SK-N-SH (cell line): ENCODE measurements at regions not wholly inside any gene's neighbourhood (a gene's known extent, or its start where the extent isn't known, plus 50 kb on each side); places are given as distances from the start of the nearest gene placed in this dataset.

Experiments
- CTCF ChIA-PET: fragments of 300-600, 350-600 bp; formaldehyde crosslinking; extraction: SDS; loops from one replicate; lab custom pipeline; 2021; lab: Yijun Ruan, JAX
- POLR2A ChIA-PET: fragments of 350-600 bp; sonication (Branson Sonifier 250); formaldehyde crosslinking; extraction: SDS; loops from one replicate; lab custom pipeline; 2020; ENCODE audit warnings: antibody characterized with exemption, inconsistent platforms; lab: Yijun Ruan, JAX
- DNase-seq: peaks from one replicate; pipeline ENCODE4 v3.0.0; 2012
- H2AFZ ChIP-seq: fragments of 200-600 bp; sonication (generic); 2 replicates; pipeline ENCODE4 v1.8.1; 2016; ENCODE audit warnings: antibody characterized with exemption, mild to moderate bottlenecking, low read depth
- H3F3A ChIP-seq: fragments of 200-600 bp; sonication (generic); replicated peaks from 2 replicates; pipeline ENCODE3; 2016; ENCODE audit warnings: antibody characterized with exemption, mild to moderate bottlenecking; ENCODE audit not compliant: insufficient read depth
- H3K27ac ChIP-seq, 2 experiments: fragments of 200-500 bp in 1 of 2; fragments of 200-600 bp in 1 of 2; sonication (Bioruptor generic) in 1 of 2; sonication (generic), shearing (Covaris generic) in 1 of 2; 2 replicates each; pipeline versions ENCODE4 v1.5.1 to v1.6.1; 2014 to 2016; ENCODE audit warnings: low read depth in 2 of 2, inconsistent platforms in 1 of 2, low read length in 1 of 2, mild to moderate bottlenecking in 1 of 2, mixed read lengths in 1 of 2
- H3K27me3 ChIP-seq: fragments of 200-600 bp; sonication (generic), shearing (Covaris generic); 2 replicates; pipeline ENCODE4 v1.6.1; 2016; ENCODE audit warnings: mixed run types; ENCODE audit not compliant: insufficient read depth
- H3K36me3 ChIP-seq, 2 experiments: fragments of 200-500 bp in 1 of 2; fragments of 200-600 bp in 1 of 2; sonication (Bioruptor generic) in 1 of 2; sonication (generic) in 1 of 2; replicated peaks in 1 of 2; 2 replicates each; pipeline versions ENCODE3 to v1.5.1; 2014 to 2016; ENCODE audit warnings: low read length in 1 of 2, mild to moderate bottlenecking in 1 of 2; ENCODE audit not compliant: insufficient read depth in 2 of 2, control insufficient read depth in 1 of 2
- H3K4me1 ChIP-seq, 2 experiments: fragments of 200-500 bp in 1 of 2; fragments of 200-600 bp in 1 of 2; sonication (Bioruptor generic) in 1 of 2; sonication (generic), shearing (Covaris generic) in 1 of 2; 2 replicates each; pipeline versions ENCODE4 v1.5.1 to v1.6.1; 2014 to 2016; ENCODE audit warnings: low read depth in 1 of 2, low read length in 1 of 2, mixed run types in 1 of 2; ENCODE audit not compliant: insufficient read depth in 2 of 2, control insufficient read depth in 1 of 2
- H3K4me2 ChIP-seq: fragments of 200-600 bp; sonication (generic), shearing (Covaris generic); 2 replicates; pipeline ENCODE4 v1.6.1; 2017; ENCODE audit warnings: mixed run types
- H3K4me3 ChIP-seq, 2 experiments: fragments of 200-500 bp in 1 of 2; fragments of 200-600 bp in 1 of 2; sonication (Bioruptor generic) in 1 of 2; sonication (generic), shearing (Covaris generic) in 1 of 2; 2 replicates each; pipeline versions ENCODE4 v1.5.1 to v1.8.1; 2014 to 2016; ENCODE audit warnings: low read depth in 2 of 2, inconsistent platforms in 1 of 2, low read length in 1 of 2, mild to moderate bottlenecking in 1 of 2, mixed read lengths in 1 of 2, moderate library complexity in 1 of 2
- H3K79me2 ChIP-seq: fragments of 200-600 bp; sonication (generic); 2 replicates; pipeline ENCODE4 v1.8.1; 2017; ENCODE audit warnings: mild to moderate bottlenecking; ENCODE audit not compliant: insufficient read depth
- H3K9ac ChIP-seq: fragments of 200-600 bp; sonication (generic); 2 replicates; pipeline ENCODE4 v1.6.1; 2017; ENCODE audit warnings: mixed run types
- H3K9me2 ChIP-seq: fragments of 200-600 bp; sonication (generic); 2 replicates; pipeline ENCODE4 v1.6.1; 2017; ENCODE audit warnings: mixed run types
- H3K9me3 ChIP-seq: fragments of 200-600 bp; sonication (generic); 2 replicates; pipeline ENCODE4 v1.6.1; 2017; ENCODE audit warnings: mixed run types, mild to moderate bottlenecking, moderate library complexity
- H4K20me1 ChIP-seq: fragments of 200-600 bp; sonication (generic); 2 replicates; pipeline ENCODE4 v1.6.1; 2017; ENCODE audit warnings: mild to moderate bottlenecking, mixed run types; ENCODE audit not compliant: insufficient read depth
- CHD2 ChIP-seq: fragments of 150-350 bp; IDR thresholded peaks from 2 replicates; pipeline ENCODE4 v1.6.1; 2018; ENCODE audit warnings: low read length; ENCODE audit not compliant: partially characterized antibody
- CTCF ChIP-seq: fragments of 200-600 bp; sonication (generic); IDR thresholded peaks from 2 replicates; pipeline ENCODE4 v1.6.1; 2017; ENCODE audit warnings: antibody characterized with exemption, mild to moderate bottlenecking, moderate library complexity
- ELF1 ChIP-seq: IDR thresholded peaks from 2 replicates; pipeline ENCODE4 v1.4.0; 2012
- EP300 ChIP-seq, 2 experiments: IDR thresholded peaks; 2 replicates each; pipeline versions ENCODE4 v1.4.0 to v1.6.1; 2012; ENCODE audit warnings: borderline replicate concordance in 1 of 2, low read depth in 1 of 2, low read length in 1 of 2
- FOSL2 ChIP-seq: IDR thresholded peaks from 2 replicates; pipeline ENCODE4 v1.4.0; 2012; ENCODE audit warnings: low read depth, mild to moderate bottlenecking, moderate library complexity, borderline replicate concordance
- FOXJ3 ChIP-seq: sonication (generic); formaldehyde crosslinking; IDR thresholded peaks from 2 replicates; pipeline ENCODE4 v1.5.1; 2020; ENCODE audit warnings: mild to moderate bottlenecking, missing genetic modification reagents
- FOXM1 ChIP-seq: IDR thresholded peaks from 2 replicates; pipeline ENCODE4 v1.4.0; 2012; ENCODE audit warnings: low read depth, mild to moderate bottlenecking
- GABPA ChIP-seq: IDR thresholded peaks from 2 replicates; pipeline ENCODE4 v1.4.0; 2012; ENCODE audit warnings: low read depth, mild to moderate bottlenecking
- GATA2 ChIP-seq: sonication (generic); formaldehyde crosslinking; IDR thresholded peaks from 2 replicates; pipeline ENCODE4 v1.5.0; 2020; ENCODE audit warnings: mild to moderate bottlenecking, missing genetic modification reagents
- JUND ChIP-seq: IDR thresholded peaks from 2 replicates; pipeline ENCODE4 v1.4.0; 2012
- MEF2A ChIP-seq: IDR thresholded peaks from 2 replicates; pipeline ENCODE4 v1.4.0; 2012; ENCODE audit warnings: low read depth, borderline replicate concordance
- NRF1 ChIP-seq: IDR thresholded peaks from 2 replicates; pipeline ENCODE4 v1.6.1; 2012; ENCODE audit warnings: low read depth, mild to moderate bottlenecking, low read length
- PBX3 ChIP-seq: IDR thresholded peaks from 2 replicates; pipeline ENCODE4; 2012
- POLR2AphosphoS5 ChIP-seq: IDR thresholded peaks from 2 replicates; pipeline ENCODE4 v1.6.1; 2012; ENCODE audit warnings: low read depth, low read length
- RAD21 ChIP-seq: IDR thresholded peaks from 2 replicates; pipeline ENCODE4 v1.6.1; 2012; ENCODE audit warnings: mild to moderate bottlenecking, low read length
- RCOR1 ChIP-seq: fragments of 150-350 bp; IDR thresholded peaks from 2 replicates; pipeline ENCODE4 v1.6.1; 2017; ENCODE audit warnings: antibody characterized with exemption, low read length
- REST ChIP-seq: IDR thresholded peaks from 2 replicates; pipeline ENCODE4 v1.6.1; 2012; ENCODE audit warnings: mild to moderate bottlenecking, low read depth, low read length, moderate library complexity
- SIN3A ChIP-seq: IDR thresholded peaks from 2 replicates; pipeline ENCODE4 v1.6.1; 2012; ENCODE audit warnings: low read depth, mild to moderate bottlenecking, low read length, moderate library complexity, borderline replicate concordance
- SMC3 ChIP-seq: IDR thresholded peaks from 2 replicates; pipeline ENCODE4 v1.6.1; 2012; ENCODE audit warnings: low read depth, low read length, improper control_type of control experiment
- TAF1 ChIP-seq: IDR thresholded peaks from 2 replicates; pipeline ENCODE4 v1.6.1; 2012; ENCODE audit warnings: low read depth, mild to moderate bottlenecking, low read length, moderate library complexity, borderline replicate concordance
- TEAD4 ChIP-seq: IDR thresholded peaks from 2 replicates; pipeline ENCODE4 v1.4.0; 2012; ENCODE audit warnings: mild to moderate bottlenecking, borderline replicate concordance; ENCODE audit not compliant: insufficient read depth
- YY1 ChIP-seq: IDR thresholded peaks from 2 replicates; pipeline ENCODE4 v1.4.0; 2012; ENCODE audit warnings: low read depth, mild to moderate bottlenecking
- WGBS: methylation state at CpG from one replicate; pipeline ENCODE4 v1.1.6; 2017; ENCODE audit warnings: low lambda C conversion rate; 5-methylcytosine and 5-hydroxymethylcytosine counted together
- TF ChIP-seq, protein P1 (sequence below): IDR thresholded peaks from 2 replicates; pipeline ENCODE4 v1.4.0; 2012; ENCODE audit warnings: low read depth
- TF ChIP-seq, protein P2 (sequence below): fragments of 150-350 bp; IDR thresholded peaks from 2 replicates; pipeline ENCODE4 v1.6.1; 2017; ENCODE audit warnings: antibody characterized with exemption, low read length, low read depth, borderline replicate concordance
- TF ChIP-seq, protein P3 (sequence below): IDR thresholded peaks from 2 replicates; pipeline ENCODE4 v1.4.0; 2012; ENCODE audit warnings: low read depth, borderline replicate concordance

- H3K9ac ChIP-seq = no peak overlapping the region
- peaks cover 4% of the 10 kb centered on the region for H3F3A ChIP-seq
- DNase-seq = peak; percentile 32
- 80% methylated on average over 11 of the region's 12 CpGs for WGBS
- no peak overlapping the region for H3K4me3 ChIP-seq
- ChIA-PET CTCF (interaction anchor here (0.6 to 2.7 kb wide), 3 partner anchors 10 to 131 kb away, joined by 3 to 7 read pairs (median 6); partner anchors contain the start of gene TLN2), POLR2A (interaction anchor here (0.6 kb wide), 1 partner anchor 14 kb away, joined by 3 read pairs; no protein-coding TSS in a partner anchor)
- H3K4me1 ChIP-seq = peaks cover 30 to 62% of the 10 kb centered on the region in 2 experiments; a peak in 3 of 4 replicates
- H3K27me3 ChIP-seq = no peaks in the 10 kb centered on the region
- no peaks in the 10 kb centered on the region for H3K36me3 ChIP-seq
- H3K27ac ChIP-seq = peak overlapping the region in 1 of 2 experiments; percentile 71; a peak in 2 of 4 replicates
- no peaks in the 10 kb centered on the region for H4K20me1 ChIP-seq
- no peak overlapping the region for H2AFZ ChIP-seq
- H3K9me2 ChIP-seq = no peaks in the 10 kb centered on the region
- no peaks in the 10 kb centered on the region for H3K9me3 ChIP-seq
- H3K79me2 ChIP-seq = peaks cover 18% of the 10 kb centered on the region
- no peak for TF ChIP-seq POLR2AphosphoS5
- TF ChIP-seq, protein P1, sequence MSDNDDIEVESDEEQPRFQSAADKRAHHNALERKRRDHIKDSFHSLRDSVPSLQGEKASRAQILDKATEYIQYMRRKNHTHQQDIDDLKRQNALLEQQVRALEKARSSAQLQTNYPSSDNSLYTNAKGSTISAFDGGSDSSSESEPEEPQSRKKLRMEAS = no peak
- no peak for TF ChIP-seq RAD21
- no peak for TF ChIP-seq FOSL2
- TF ChIP-seq GABPA = no peak
- TF ChIP-seq TEAD4 = no peak
- no peak for TF ChIP-seq JUND
- no peak for TF ChIP-seq CTCF
- TF ChIP-seq NRF1 = no peak
- TF ChIP-seq, protein P2, sequence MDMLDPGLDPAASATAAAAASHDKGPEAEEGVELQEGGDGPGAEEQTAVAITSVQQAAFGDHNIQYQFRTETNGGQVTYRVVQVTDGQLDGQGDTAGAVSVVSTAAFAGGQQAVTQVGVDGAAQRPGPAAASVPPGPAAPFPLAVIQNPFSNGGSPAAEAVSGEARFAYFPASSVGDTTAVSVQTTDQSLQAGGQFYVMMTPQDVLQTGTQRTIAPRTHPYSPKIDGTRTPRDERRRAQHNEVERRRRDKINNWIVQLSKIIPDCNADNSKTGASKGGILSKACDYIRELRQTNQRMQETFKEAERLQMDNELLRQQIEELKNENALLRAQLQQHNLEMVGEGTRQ = no peak
- TF ChIP-seq CHD2 = no peak
- TF ChIP-seq, protein P3, sequence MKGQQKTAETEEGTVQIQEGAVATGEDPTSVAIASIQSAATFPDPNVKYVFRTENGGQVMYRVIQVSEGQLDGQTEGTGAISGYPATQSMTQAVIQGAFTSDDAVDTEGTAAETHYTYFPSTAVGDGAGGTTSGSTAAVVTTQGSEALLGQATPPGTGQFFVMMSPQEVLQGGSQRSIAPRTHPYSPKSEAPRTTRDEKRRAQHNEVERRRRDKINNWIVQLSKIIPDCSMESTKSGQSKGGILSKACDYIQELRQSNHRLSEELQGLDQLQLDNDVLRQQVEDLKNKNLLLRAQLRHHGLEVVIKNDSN = no peak
- TF ChIP-seq FOXM1 = no peak
- peak; percentile 55 for TF ChIP-seq GATA2 (CRISPR knock-in tag)
- no peak for TF ChIP-seq MEF2A
- TF ChIP-seq RCOR1 = no peak
- TF ChIP-seq PBX3 = no peak
- TF ChIP-seq REST = no peak
- no peak for TF ChIP-seq SIN3A
- peak; percentile 61; the same call in 1 of the 2 replicates for TF ChIP-seq FOXJ3 (CRISPR knock-in tag)
- no peak for TF ChIP-seq SMC3
- no peak for TF ChIP-seq YY1
- no peak for TF ChIP-seq ELF1
- TF ChIP-seq TAF1 = no peak
- peak in 1 of 2 experiments; percentile 54; a peak in 1 of 4 replicates for TF ChIP-seq EP300 (IDR thresholded peaks at IDR 0.05; ENCODE audit: borderline replicate concordance in 1 of 2, low read depth in 1 of 2, low read length in 1 of 2)
- TF ChIP-seq, all 33 proteins: peak for 3
- no peak overlapping the region for H3K4me2 ChIP-seq
These were observed 290.4 kb upstream of the C2CD4B start for GRCh38 chr15:62455441-62455921.
